ENCODE measurements at regions not wholly inside any gene's neighbourhood (a gene's known extent, or its start where the extent isn't known, plus 50 kb on each side); places are given as distances from the start of the nearest gene placed in this dataset.

DNA sequence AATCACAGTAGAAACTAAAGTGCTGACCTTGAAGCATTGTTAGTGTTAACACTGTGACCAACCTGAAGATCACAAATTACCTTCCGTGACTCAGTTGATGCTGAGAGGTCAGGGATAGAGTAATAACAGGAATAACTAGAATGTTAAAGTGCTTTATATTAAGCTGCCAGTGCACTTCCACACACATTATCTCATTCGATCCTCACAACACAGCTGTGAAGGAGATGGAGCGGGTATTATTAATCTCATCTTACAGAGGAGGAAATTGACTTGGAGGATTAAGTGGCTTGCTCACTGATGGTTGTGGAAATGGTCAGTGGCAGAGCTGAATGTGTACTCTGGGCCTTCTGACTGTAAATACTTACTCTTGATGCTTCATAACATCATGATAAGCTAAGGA is 252.5 kb upstream of the DMRT1 start:
- TF ChIP-seq CTCF (IDR thresholded peaks at IDR 0.05) (no peak), POLR2A (IDR thresholded peaks at IDR 0.05) (no peak)
